ENCODE measurements at regions not wholly inside any gene's neighbourhood (a gene's known extent, or its start where the extent isn't known, plus 50 kb on each side); places are given as distances from the start of the nearest gene placed in this dataset.

DNA sequence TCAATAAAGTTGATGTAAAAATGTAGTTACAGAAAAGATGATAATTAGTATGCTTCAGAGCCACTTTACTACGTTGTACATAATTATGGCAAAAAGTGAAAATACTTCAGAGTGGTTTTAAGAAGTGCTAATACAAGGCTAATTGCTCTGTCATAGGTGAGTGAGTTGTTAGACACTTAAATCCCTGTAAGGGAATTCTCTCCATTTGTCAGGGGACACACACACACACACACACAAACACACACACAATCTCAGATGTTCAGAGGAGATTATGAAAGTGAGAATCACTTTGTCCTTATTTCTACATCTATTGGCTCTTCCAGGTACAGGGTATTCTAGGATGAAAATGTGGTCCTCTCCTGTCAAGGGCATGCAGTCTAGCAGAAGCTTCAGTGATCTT is 208.3 kb upstream of the PELI2 start:
- TF ChIP-seq CTCF (IDR thresholded peaks at IDR 0.05; ENCODE audit: insufficient read depth, low read depth, low read length) (no peak), EZH2 (IDR thresholded peaks at IDR 0.05; ENCODE audit: insufficient read depth, low read length) (no peak)
